ENCODE measurements at regions not wholly inside any gene's neighbourhood (a gene's known extent, or its start where the extent isn't known, plus 50 kb on each side); places are given as distances from the start of the nearest gene placed in this dataset.

- H3K4me3 ChIP-seq (ENCODE audit: low read depth, low read length): no peak overlapping the region
- TF ChIP-seq CTCF (IDR thresholded peaks at IDR 0.05; ENCODE audit: control insufficient read depth, extremely low read depth, insufficient read depth): no peak
- DNase-seq (ENCODE audit: low read depth): no peak
Measured at GRCh38 chr14:85366226-85366625, 163.7 kb upstream of the FLRT2 start.

- TF ChIP-seq CTCF (IDR thresholded peaks at IDR 0.05; ENCODE audit: control insufficient read depth, extremely low read depth, insufficient read depth): no peak
- DNase-seq (ENCODE audit: low read depth): no peak
- no peak overlapping the region for H3K4me3 ChIP-seq (ENCODE audit: low read depth, low read length)
Measured at GRCh38 chr14:85380881-85381280, 149.1 kb upstream of the FLRT2 start.

DNA sequence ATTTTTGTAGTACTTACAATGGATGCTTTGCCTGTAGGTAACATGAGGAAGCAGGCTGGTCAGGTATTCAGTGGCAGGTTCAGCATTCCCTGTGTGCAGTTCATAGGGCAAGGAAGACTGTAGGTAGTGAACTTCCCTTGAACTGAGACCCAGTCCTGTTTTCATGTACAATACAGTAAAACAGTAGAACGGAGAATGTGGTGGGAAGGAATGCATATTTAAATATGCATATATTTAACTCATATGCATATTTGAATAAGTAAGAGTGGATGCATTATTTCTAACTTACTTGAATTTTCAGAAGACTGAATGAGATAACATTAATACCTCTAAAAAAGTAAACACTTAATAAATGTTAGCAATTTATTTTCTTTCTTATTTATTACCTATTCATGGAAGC, 147.6 kb upstream of the FLRT2 start:
- H3K4me3 ChIP-seq (ENCODE audit: low read depth, low read length): no peak overlapping the region

GRCh38 chr14:85387181-85387580, 142.8 kb upstream of the FLRT2 start:
- TF ChIP-seq CTCF (IDR thresholded peaks at IDR 0.05; ENCODE audit: control insufficient read depth, extremely low read depth, insufficient read depth): no peak
- no peak for DNase-seq (ENCODE audit: low read depth)

More for the DNA sequence above, 147.6 kb upstream of the FLRT2 start:
- no peak for DNase-seq (ENCODE audit: low read depth)
- no peak for TF ChIP-seq CTCF (IDR thresholded peaks at IDR 0.05; ENCODE audit: control insufficient read depth, extremely low read depth, insufficient read depth)

DNA sequence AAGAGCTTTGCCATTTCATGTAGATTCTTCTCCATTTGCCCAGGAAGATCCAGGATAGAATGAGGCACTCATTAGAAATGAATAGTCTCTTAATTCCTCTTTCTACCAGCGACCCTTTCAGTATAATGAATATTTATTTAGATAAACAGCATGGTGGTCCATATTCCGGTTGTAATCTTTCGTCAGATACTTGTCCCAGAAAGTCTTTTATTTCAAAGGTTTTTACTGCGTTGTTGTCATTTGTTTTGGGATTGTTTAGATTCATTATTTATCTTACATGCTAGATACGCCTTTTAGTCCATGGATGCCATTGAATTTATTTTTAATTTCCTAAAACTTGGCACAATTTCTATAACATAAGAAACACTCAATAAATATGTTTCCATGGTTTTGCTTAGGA, 139.7 kb upstream of the FLRT2 start:
- H3K4me3 ChIP-seq (ENCODE audit: low read depth, low read length): no peak overlapping the region
- DNase-seq (ENCODE audit: low read depth): no peak
- TF ChIP-seq CTCF (IDR thresholded peaks at IDR 0.05; ENCODE audit: control insufficient read depth, extremely low read depth, insufficient read depth): no peak

More at GRCh38 chr14:85387181-85387580, 142.8 kb upstream of the FLRT2 start:
- H3K4me3 ChIP-seq (ENCODE audit: low read depth, low read length): no peak overlapping the region

- DNase-seq (ENCODE audit: low read depth): no peak
- no peak for TF ChIP-seq CTCF (IDR thresholded peaks at IDR 0.05; ENCODE audit: control insufficient read depth, extremely low read depth, insufficient read depth)
- H3K4me3 ChIP-seq (ENCODE audit: low read depth, low read length): no peak overlapping the region
Measured at GRCh38 chr14:85391455-85391854, 138.5 kb upstream of the FLRT2 start.

GRCh38 chr14:85391892-85392291, 138.1 kb upstream of the FLRT2 start:
- TF ChIP-seq CTCF (IDR thresholded peaks at IDR 0.05; ENCODE audit: control insufficient read depth, extremely low read depth, insufficient read depth): no peak
- no peak overlapping the region for H3K4me3 ChIP-seq (ENCODE audit: low read depth, low read length)
- no peak for DNase-seq (ENCODE audit: low read depth)

All from LNCaP clone FGC (cell line).